NCI-H146 treated with DMSO at 0.1 percent for 48 hours (cell line): ENCODE measurements at regions not wholly inside any gene's neighbourhood (a gene's known extent, or its start where the extent isn't known, plus 50 kb on each side); places are given as distances from the start of the nearest gene placed in this dataset.

Source experiments
- DNase-seq: peaks from one replicate; lab custom pipeline; 2025; ENCODE audit not compliant: unreplicated experiment; lab: John Stamatoyannopoulos, UW

GRCh38 chr14:42856106-42856505 is 1249.4 kb downstream of the LRFN5 start:
- no peak for DNase-seq

GRCh38 chr14:42855085-42855484 is 1248.4 kb downstream of the LRFN5 start:
- DNase-seq, result no peak

GRCh38 chr14:42854061-42854460 is 1247.4 kb downstream of the LRFN5 start:
- DNase-seq, result no peak

GRCh38 chr14:42848652-42849051 is 1242.0 kb downstream of the LRFN5 start:
- no peak for DNase-seq

GRCh38 chr14:42814817-42815216 is 1208.1 kb downstream of the LRFN5 start:
- DNase-seq, result no peak

GRCh38 chr14:42806909-42807315 is 1200.2 kb downstream of the LRFN5 start:
- no peak for DNase-seq

GRCh38 chr14:42804141-42804540 is 1197.5 kb downstream of the LRFN5 start:
- DNase-seq, result no peak

- no peak for DNase-seq
Measured at GRCh38 chr14:42802346-42802745, 1195.7 kb downstream of the LRFN5 start.

GRCh38 chr14:42792166-42792565 is 1185.5 kb downstream of the LRFN5 start:
- DNase-seq, result no peak

- no peak for DNase-seq
Measured at GRCh38 chr14:42782754-42783153, 1176.1 kb downstream of the LRFN5 start.

- no peak for DNase-seq
Measured at GRCh38 chr14:42778984-42779383, 1172.3 kb downstream of the LRFN5 start.

- no peak for DNase-seq
Measured at GRCh38 chr14:42750771-42751170, 1144.1 kb downstream of the LRFN5 start.

GRCh38 chr14:42742084-42742483 is 1135.4 kb downstream of the LRFN5 start:
- DNase-seq, result no peak

GRCh38 chr14:42736408-42736807 is 1129.7 kb downstream of the LRFN5 start:
- no peak for DNase-seq

- DNase-seq, result no peak
Measured at GRCh38 chr14:42734041-42734440, 1127.4 kb downstream of the LRFN5 start.

- DNase-seq, result no peak
Measured at GRCh38 chr14:42732005-42732404, 1125.3 kb downstream of the LRFN5 start.

- DNase-seq, result no peak
Measured at GRCh38 chr14:42731480-42731879, 1124.8 kb downstream of the LRFN5 start.

GRCh38 chr14:42729681-42730080 is 1123.0 kb downstream of the LRFN5 start:
- no peak for DNase-seq

- peak; percentile 91 for DNase-seq
Measured at GRCh38 chr14:42719391-42719790, 1112.7 kb downstream of the LRFN5 start.

- DNase-seq, result no peak
Measured at GRCh38 chr14:42715316-42715715, 1108.6 kb downstream of the LRFN5 start.

- no peak for DNase-seq
Measured at GRCh38 chr14:42710071-42710470, 1103.4 kb downstream of the LRFN5 start.

- DNase-seq, result no peak
Measured at GRCh38 chr14:42703501-42703900, 1096.8 kb downstream of the LRFN5 start.

- DNase-seq, result no peak
Measured at GRCh38 chr14:42687421-42687820, 1080.7 kb downstream of the LRFN5 start.

GRCh38 chr14:42683707-42684106 is 1077.0 kb downstream of the LRFN5 start:
- DNase-seq, result no peak
